ENCODE measurements at regions not wholly inside any gene's neighbourhood (a gene's known extent, or its start where the extent isn't known, plus 50 kb on each side); places are given as distances from the start of the nearest gene placed in this dataset.
"Not testable (repeated sequence)": the region's sequence is repeated elsewhere in the genome, so short reads cannot be mapped to it uniquely, and the experiment has no call there.

GRCh38 chr2:111320965-111321364 lies 200.3 kb downstream of the BCL2L11 start:
- not testable (repeated sequence) for DNase-seq

DNA sequence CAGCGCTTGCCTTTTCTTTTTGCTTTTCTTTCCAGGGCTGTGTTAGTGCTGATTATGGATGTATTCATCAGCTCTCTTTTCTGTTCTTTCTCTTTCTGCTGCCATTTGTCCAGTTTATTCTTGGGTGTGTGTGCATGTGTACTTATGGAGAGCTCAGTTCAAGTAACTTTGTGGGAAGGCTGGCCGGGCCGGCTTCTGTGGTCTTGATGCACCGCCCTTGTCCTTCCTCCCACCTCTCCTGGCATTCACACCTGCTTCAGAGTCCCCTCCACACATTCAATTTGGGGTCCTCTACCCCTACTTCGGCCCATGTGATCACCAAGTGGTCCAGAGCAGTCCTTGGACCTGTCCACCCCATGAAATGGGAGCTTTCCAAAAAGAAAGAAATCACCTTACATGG lies 202.7 kb downstream of the BCL2L11 start:
- not testable (repeated sequence) for DNase-seq

DNA sequence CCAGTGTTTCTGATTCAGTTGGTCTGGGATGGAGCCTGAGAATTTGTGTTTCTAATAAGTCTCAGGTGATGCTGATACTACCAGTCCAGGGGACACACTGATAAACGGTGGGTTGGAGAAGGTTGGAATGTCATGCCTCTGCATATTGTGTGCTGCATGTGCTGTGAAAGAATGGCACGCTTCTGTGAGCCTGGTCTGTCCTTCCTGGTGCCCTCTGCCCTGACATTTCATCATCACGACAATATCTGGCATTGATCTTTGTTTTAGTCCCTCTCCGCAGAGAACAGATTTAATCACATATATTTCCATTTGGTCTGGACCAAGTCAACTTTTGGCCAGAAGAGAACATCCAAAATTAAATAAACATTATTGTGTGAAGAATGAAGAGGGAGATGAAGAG lies 207.0 kb downstream of the BCL2L11 start:
- not testable (repeated sequence) for DNase-seq

DNA sequence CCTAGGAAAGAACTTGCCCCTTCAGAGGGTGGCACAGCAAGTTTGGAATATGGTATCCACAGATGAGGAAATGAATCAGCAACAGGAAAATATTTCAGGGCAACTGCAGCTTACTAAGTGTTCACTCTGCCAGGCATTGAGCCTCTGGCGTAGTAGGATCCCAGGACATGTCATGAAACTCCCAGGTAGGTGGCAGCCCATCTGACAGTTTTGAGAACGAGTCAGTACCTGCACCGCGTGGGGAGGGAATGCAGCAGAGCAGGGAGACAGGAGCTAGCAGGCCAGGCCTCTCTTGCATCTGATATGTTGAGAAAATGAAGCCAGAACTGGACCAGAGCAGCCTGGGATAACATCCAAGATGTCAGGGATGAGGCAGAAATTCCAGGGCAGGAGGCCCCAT lies 208.6 kb downstream of the BCL2L11 start:
- DNase-seq = not testable (repeated sequence)

DNA sequence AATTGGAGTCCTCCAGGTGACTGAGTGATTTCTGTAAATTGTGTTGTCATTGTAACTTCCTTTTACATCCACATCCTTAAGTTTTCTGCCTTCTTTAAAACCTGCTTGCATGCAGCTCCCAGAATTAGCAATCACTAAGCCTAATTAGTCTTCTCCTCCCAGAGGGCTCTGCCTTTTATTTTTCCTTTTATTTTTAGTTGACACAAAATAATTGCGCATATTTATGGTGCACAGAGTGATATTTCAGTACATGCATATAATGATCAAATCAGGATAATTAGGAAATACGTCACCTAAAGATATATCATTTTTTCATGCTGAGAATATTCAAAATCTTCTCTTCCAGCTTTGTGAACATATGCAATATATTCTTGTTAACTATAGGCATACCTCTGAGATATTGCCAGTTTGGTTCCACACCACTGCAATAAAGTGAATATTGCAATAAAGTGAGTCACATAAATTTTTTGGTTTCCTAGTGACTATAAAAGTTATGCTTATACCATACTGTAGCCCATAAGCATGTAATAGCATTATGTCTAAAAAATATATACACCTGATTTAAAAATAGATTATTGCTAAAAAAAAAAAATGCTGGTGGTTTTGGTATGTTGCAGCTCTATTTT lies 210.5 kb downstream of the BCL2L11 start:
- not testable (repeated sequence) for DNase-seq

GRCh38 chr2:111335220-111335907 lies 214.7 kb downstream of the BCL2L11 start:
- DNase-seq = not testable (repeated sequence)

- DNase-seq = not testable (repeated sequence)
These were observed 217.8 kb downstream of the BCL2L11 start for GRCh38 chr2:111338474-111338873.

DNA sequence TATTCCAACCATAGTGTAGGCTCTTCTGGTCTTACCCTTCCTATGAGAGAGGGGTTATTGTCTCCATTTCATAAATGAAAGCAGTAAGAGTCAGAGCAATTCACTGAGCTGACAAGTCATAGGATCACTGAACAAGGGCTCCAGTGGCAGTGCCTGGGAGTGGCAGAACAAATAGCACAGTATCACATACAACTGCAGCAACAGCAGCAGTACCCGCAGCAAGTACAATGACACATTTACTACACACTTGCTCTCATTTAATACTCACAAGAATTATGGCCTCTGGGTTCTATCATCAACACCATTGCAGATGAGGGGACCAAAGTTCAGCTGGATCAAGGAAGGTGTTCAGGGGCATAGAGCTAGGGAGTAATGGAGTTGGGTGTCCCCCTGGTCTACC lies 218.8 kb downstream of the BCL2L11 start:
- DNase-seq = not testable (repeated sequence)

- DNase-seq = not testable (repeated sequence)
These were observed 223.9 kb downstream of the BCL2L11 start for GRCh38 chr2:111344590-111344989.

GRCh38 chr2:111345439-111345838 lies 224.7 kb downstream of the BCL2L11 start:
- DNase-seq = not testable (repeated sequence)

GRCh38 chr2:111346018-111346930 lies 225.6 kb downstream of the BCL2L11 start:
- not testable (repeated sequence) for DNase-seq

DNA sequence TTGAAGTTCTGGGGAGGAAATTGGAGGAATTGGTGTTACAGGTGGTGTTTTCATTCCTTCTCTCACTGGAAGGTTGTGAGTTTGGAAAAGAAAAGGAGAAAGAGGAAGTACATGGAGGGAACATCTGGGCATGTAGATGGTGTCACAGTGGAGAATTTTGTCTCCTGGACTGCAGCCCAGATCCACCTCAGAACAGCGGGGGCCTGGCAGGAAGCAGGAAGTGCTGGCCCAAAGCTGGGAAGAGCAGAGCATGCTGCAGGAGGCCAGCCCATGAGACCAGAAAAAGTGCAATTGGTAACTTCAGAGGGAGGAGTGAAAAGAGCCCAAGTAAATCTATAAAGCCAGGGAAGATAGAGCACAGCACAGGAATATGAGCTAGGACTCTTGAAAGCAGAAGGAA lies 227.0 kb downstream of the BCL2L11 start:
- DNase-seq = not testable (repeated sequence)

GRCh38 chr2:111348316-111348715 lies 227.6 kb downstream of the BCL2L11 start:
- not testable (repeated sequence) for DNase-seq

GRCh38 chr2:111355022-111355817 lies 234.5 kb downstream of the BCL2L11 start:
- not testable (repeated sequence) for DNase-seq

DNA sequence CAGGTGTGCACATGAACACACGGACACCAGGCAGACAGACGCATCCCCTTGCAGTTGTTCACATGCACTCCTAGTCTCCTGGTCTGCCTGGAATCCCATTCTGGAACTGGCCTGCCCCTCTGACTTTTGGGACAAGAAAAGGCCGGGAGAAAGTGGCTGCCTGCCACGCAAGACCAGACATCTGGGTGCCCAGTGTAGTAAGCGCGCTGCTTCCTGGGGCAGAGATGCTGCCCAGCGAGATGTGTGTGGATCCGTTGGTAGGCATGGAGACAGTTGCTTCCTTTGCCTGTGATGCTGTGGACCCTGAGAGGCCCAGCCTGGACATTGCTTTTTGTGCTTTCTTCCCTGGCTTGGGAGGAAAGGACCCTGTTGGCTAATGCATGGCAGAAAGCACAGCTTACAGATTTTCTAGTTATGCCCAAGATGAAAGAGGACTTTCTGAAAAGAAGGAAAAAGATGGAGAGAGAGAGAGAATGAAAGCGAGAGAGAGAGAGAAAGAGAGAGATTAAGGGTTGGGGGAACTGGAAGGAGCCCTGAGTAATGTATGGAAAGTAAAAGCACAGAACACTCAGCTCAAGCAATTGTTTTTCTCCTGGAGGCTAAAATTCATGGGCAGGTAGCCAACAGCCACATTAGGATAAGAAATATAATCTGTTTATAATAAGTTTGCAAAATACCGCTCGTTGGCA lies 235.3 kb downstream of the BCL2L11 start:
- DNase-seq = not testable (repeated sequence)

DNA sequence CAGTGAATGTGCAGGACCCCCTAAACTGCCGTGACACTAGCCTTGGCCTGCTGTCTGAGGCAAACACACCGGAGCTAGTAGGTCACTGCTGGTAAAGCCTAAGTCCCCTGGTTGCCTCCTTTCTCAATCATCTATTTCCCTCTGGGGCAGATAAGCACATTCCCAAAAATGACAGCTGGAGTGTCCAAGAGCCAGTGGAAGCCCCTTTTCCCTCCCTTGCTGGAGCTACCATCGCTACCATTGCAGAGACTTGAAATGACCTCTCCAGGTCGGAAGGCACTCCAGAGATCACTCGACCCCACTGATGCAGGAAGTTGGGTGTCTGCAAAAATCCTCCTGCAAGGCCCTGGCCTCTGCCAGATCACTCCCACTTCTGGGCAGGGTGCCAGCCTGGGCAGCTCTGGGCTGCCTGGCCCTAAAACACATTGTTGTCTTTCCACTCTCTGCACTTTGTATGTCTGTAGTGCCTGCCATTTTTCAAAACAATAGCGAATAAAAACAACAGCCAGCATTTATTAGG lies 235.9 kb downstream of the BCL2L11 start:
- DNase-seq = not testable (repeated sequence)

DNA sequence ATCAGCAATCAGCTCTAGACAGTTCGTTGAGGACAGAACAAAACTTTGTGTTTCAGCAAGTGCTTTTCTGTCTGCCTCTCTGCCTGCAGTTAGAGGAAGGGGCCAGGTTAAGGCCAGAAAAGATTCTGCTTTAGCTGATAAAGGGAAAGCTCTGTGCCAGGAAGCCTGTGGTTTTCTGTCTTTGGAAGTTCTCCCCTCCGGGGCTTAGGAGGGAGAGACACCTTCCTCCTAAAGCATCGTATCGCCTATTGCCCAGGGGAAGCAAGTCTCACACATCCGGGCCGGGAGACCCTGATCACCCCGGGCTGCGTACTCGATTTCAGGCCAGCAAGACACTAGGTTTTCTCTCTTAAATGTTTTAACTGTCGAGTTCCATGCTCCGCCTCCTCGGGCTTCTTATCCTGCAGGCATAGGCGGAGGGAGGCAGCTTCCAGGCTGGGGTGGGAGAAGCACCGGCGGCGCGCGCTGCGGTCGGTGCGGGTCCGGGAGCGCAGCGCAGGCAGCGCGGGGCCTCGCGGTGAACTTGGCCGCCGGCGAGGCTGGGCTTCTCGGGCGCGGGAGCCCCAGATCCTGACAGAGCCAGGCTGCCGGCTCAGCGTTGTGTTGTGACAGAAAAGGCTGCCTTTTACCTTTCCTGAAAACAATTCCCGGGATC lies 245.4 kb downstream of the BCL2L11 start:
- not testable (repeated sequence) for DNase-seq

DNA sequence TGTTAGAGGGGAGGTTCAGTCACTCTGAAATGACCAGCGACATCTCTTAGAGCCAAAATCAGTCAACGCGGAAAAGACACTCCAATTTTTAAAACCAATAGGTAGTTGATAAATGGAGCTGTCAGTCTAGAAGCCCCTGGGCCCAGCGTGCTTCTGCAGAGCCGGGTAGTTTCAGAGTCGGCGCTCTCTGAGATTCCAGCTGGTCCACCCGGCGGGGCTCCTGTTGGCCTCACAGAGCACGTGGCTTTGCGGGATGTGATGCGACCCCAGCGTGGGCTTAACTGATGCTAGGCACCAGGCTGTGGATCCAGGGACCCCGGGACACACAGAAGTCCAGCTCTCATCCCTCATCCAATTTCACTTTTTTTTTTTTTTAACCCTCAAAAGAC lies 245.9 kb downstream of the BCL2L11 start:
- not testable (repeated sequence) for DNase-seq

DNA sequence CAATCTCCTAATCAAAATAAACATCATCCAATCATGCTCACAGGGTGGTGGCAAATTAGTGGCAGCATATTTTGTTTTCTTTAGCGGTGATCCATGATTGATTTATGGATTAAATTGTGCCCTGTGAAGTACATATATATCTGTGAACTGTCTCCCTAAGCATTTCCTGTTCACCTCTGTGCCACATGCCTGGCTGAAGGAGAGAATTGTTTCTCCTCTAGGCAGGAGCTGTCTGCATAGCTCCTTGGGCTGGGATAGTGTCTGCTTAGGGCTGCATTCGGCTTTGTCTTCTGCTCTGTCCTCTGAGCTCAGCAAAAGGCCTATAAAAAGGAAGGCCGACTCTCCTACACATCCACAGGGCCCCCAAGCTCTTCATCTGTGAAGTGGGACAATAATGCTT lies 246.4 kb downstream of the BCL2L11 start:
- not testable (repeated sequence) for DNase-seq

DNA sequence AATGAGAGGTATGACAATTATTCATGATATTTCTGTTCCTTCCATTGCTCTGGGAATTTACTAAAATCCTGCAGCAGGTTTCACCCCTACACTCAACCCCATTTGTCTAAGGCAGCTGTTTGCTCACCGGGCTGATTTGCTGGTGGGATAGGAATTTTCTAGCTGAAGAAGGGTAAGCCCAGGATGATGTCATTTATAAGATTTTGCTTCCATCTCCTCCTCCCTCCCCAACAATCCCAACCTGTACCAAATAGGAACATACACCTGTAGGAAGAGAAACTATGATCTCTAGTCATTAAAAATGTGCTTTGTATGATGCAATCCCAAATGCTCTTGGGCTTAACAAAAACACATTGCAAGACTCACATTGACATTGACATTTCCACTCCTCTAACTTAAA lies 247.2 kb downstream of the BCL2L11 start:
- not testable (repeated sequence) for DNase-seq

DNA sequence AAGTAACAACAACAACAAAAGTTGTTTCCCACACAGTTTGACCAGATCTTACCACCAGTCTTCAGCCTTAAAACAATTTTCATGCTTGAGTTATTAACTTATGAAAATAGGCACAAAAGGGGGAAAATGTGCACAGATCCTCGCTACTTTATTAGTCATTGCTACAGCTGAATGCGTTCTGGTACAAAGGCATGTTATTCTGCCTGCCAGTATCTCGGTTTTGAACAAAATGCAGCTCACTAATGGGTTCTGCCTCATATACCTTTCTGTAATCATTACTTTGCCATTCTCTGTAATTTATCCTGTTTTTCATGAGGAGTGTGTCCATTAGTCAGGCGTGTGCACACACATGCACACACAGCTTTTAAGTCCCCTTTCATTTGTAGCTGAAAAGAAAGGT lies 247.6 kb downstream of the BCL2L11 start:
- DNase-seq = not testable (repeated sequence)
